Peyer's patch (tissue), 4 donors: ENCODE measurements at regions not wholly inside any gene's neighbourhood (a gene's known extent, or its start where the extent isn't known, plus 50 kb on each side); places are given as distances from the start of the nearest gene placed in this dataset.
"Not testable (repeated sequence)": the region's sequence is repeated elsewhere in the genome, so short reads cannot be mapped to it uniquely, and the experiment has no call there.

Source experiments
- DNase-seq, 3 donors: peaks; one replicate each; pipeline ENCODE4 v3.0.0-alpha.2; 2017 to 2019
- H3K27ac ChIP-seq, 4 donors: fragments of 200-600 bp; sonication (generic); one replicate each; pipeline ENCODE4 v1.5.1; 2016 to 2019
- H3K27me3 ChIP-seq, 2 donors: fragments of 200-600 bp; sonication (generic); one replicate each; pipeline ENCODE4 v1.5.1; 2019
- H3K36me3 ChIP-seq, 3 donors: fragments of 200-600 bp; sonication (generic); one replicate each; pipeline ENCODE4 v1.5.1; 2016 to 2019
- H3K4me1 ChIP-seq, 4 donors: fragments of 200-600 bp; sonication (generic); one replicate each; pipeline ENCODE4 v1.5.1; 2016 to 2019
- H3K4me3 ChIP-seq, 4 donors: fragments of 200-600 bp; sonication (generic); 1 replicate in 3 of 4; 2 replicates in 1 of 4; pipeline ENCODE4 v1.5.1; 2016 to 2019; ENCODE audit warnings: mild to moderate bottlenecking in 1 of 4
- H3K9me3 ChIP-seq, 4 donors: fragments of 200-600 bp; sonication (generic); one replicate each; pipeline ENCODE4 v1.5.1; 2016 to 2019; ENCODE audit warnings: mild to moderate bottlenecking in 1 of 4
- CTCF ChIP-seq, 6 experiments: fragments of 450-650 bp in 4 of 6; fragments of 200-600 bp in 2 of 6; sonication (generic) in 1 of 6; IDR thresholded peaks; one replicate each; pipeline ENCODE4 v1.5.1; 2017 to 2019; ENCODE audit warnings: antibody characterized with exemption in 6 of 6, mild to moderate bottlenecking in 3 of 6, moderate library complexity in 1 of 6
- POLR2A ChIP-seq, 2 donors: fragments of 450-650 bp; IDR thresholded peaks; one replicate each; pipeline ENCODE4 v1.5.1; 2017; ENCODE audit warnings: antibody characterized with exemption in 2 of 2, mild to moderate bottlenecking in 2 of 2, moderate library complexity in 2 of 2

GRCh38 chr10:32187686-32188085 is 131.5 kb upstream of the KIF5B start:
- Histone ChIP-seq H3K36me3 (no peaks in the 10 kb centered on the region), H3K9me3 (no peaks in the 10 kb centered on the region), H3K27me3 (no peaks in the 10 kb centered on the region), H3K27ac (no peak overlapping the region), H3K4me3 (no peak overlapping the region), H3K4me1 (no peaks in the 10 kb centered on the region)
- DNase-seq, result no peak
- TF ChIP-seq CTCF (IDR thresholded peaks at IDR 0.05) (no peak), POLR2A (IDR thresholded peaks at IDR 0.05) (no peak)

DNA sequence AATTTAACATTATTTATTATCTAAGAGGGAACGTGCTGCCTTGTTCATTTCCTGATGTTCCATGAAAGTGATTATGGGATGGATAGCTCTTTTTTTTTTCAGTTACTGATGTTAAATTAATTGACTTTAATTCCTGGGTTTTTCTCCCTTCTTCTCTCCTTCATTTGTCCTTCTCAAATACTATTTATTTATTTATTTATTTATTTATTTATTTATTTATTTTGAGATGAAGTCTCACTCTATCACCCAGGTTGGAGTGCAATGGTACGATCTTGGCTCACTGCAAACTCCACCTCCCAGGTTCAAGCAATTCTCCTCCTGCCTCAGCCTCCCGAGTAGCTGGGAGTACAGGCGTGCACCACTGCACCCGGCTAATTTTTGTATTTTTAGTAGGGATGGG is 127.4 kb upstream of the KIF5B start:
- H3K36me3 ChIP-seq, H3K9me3 ChIP-seq, H3K27ac ChIP-seq, H3K4me3 ChIP-seq, H3K4me1 ChIP-seq, H3K27me3 ChIP-seq, DNase-seq: not testable (repeated sequence)

GRCh38 chr10:32182476-32182875 is 126.3 kb upstream of the KIF5B start:
- Histone ChIP-seq H3K36me3 (no peaks in the 10 kb centered on the region), H3K27ac (no peak overlapping the region), H3K9me3 (no peaks in the 10 kb centered on the region), H3K4me1 (no peaks in the 10 kb centered on the region), H3K27me3 (no peaks in the 10 kb centered on the region), H3K4me3 (no peak overlapping the region)
- no peak for TF ChIP-seq CTCF (IDR thresholded peaks at IDR 0.05)
- TF ChIP-seq POLR2A (IDR thresholded peaks at IDR 0.05), result no peak
- no peak for DNase-seq

- H3K9me3 ChIP-seq, result no peaks in the 10 kb centered on the region
- H3K36me3 ChIP-seq, result no peaks in the 10 kb centered on the region
- no peak overlapping the region for H3K27ac ChIP-seq
- H3K4me1 ChIP-seq, result no peaks in the 10 kb centered on the region
- TF ChIP-seq CTCF (IDR thresholded peaks at IDR 0.05), result no peak
- no peak for TF ChIP-seq POLR2A (IDR thresholded peaks at IDR 0.05)
- no peak overlapping the region for H3K4me3 ChIP-seq
- no peaks in the 10 kb centered on the region for H3K27me3 ChIP-seq
- no peak for DNase-seq
Measured at GRCh38 chr10:32180390-32181280, 124.4 kb upstream of the KIF5B start.

DNA sequence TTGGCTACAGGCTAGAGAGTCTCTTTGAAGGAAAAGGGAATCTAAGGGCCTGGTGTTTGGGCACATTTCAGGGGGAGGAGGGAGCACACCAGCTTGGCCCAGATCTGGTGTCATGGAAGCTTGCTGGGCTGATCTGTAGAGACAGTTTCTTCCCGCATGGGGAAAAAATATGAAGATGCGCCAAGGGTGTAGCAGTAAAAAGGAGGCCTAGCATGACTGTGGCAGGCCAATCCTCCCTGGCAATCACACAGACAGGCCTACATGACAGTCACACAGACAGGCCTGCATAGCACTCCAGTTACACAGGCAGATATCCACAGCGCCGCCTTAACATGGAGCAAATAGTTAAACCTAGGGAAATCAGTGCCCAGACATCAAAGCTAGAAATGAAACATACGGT is 123.6 kb upstream of the KIF5B start:
- Histone ChIP-seq H3K36me3 (no peaks in the 10 kb centered on the region), H3K27ac (no peak overlapping the region), H3K4me1 (no peaks in the 10 kb centered on the region), H3K27me3 (no peaks in the 10 kb centered on the region), H3K4me3 (no peak overlapping the region), H3K9me3 (no peaks in the 10 kb centered on the region)
- TF ChIP-seq CTCF (IDR thresholded peaks at IDR 0.05) (no peak), POLR2A (IDR thresholded peaks at IDR 0.05) (no peak)
- DNase-seq, result no peak

- peak in 1 of 3 donors; percentile 5 for DNase-seq
- not testable (repeated sequence) for H3K9me3 ChIP-seq, H3K4me3 ChIP-seq, H3K27ac ChIP-seq, H3K4me1 ChIP-seq, H3K27me3 ChIP-seq, H3K36me3 ChIP-seq
Measured at GRCh38 chr10:32177594-32177993, 121.4 kb upstream of the KIF5B start.

DNA sequence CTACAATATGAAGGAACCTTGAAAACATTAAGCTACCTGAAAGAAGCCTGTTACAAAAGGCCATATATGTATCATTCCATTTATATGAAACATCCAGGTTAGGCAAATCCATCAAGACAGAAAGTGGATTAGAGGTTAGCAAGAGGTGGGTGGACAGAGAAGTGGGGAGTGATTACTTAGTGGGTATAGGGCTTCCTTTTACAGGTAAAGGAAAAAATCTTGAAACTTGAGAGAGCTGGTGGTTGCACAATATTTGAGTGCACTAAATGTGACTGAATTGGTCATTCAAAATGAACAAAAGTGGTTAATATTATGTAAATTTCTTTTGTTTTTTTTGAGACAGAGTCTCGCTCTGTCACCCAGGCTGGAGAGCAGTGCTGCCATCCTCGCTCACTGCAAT is 119.4 kb upstream of the KIF5B start:
- H3K27me3 ChIP-seq, result no peaks in the 10 kb centered on the region
- no peak overlapping the region for H3K27ac ChIP-seq
- TF ChIP-seq CTCF (IDR thresholded peaks at IDR 0.05) (no peak), POLR2A (IDR thresholded peaks at IDR 0.05) (no peak)
- H3K4me3 ChIP-seq, result no peak overlapping the region
- no peaks in the 10 kb centered on the region for H3K4me1 ChIP-seq
- H3K9me3 ChIP-seq, result no peaks in the 10 kb centered on the region
- DNase-seq, result no peak
- no peaks in the 10 kb centered on the region for H3K36me3 ChIP-seq
